ENCODE measurements at regions not wholly inside any gene's neighbourhood (a gene's known extent, or its start where the extent isn't known, plus 50 kb on each side); places are given as distances from the start of the nearest gene placed in this dataset.

- no peak for DNase-seq
Measured at GRCh38 chr3:74346896-74347295, 267.6 kb downstream of the CNTN3 start.

- DNase-seq: no peak
Measured at GRCh38 chr3:74345701-74346100, 268.8 kb downstream of the CNTN3 start.

- DNase-seq: no peak
Measured at GRCh38 chr3:74344865-74345440, 269.5 kb downstream of the CNTN3 start.

GRCh38 chr3:74343391-74343790, 271.1 kb downstream of the CNTN3 start:
- DNase-seq: no peak

GRCh38 chr3:74338998-74339397, 275.5 kb downstream of the CNTN3 start:
- DNase-seq: no peak

- no peak for DNase-seq
Measured at GRCh38 chr3:74332165-74332564, 282.3 kb downstream of the CNTN3 start.

- no peak for DNase-seq
Measured at GRCh38 chr3:74331711-74332110, 282.7 kb downstream of the CNTN3 start.

GRCh38 chr3:74329096-74329495, 285.4 kb downstream of the CNTN3 start:
- no peak for DNase-seq

GRCh38 chr3:74328435-74328834, 286.0 kb downstream of the CNTN3 start:
- no peak for DNase-seq

- no peak for DNase-seq
Measured at GRCh38 chr3:74315291-74315690, 299.2 kb downstream of the CNTN3 start.

- no peak for DNase-seq
Measured at GRCh38 chr3:74314696-74315095, 299.8 kb downstream of the CNTN3 start.

- DNase-seq: no peak
Measured at GRCh38 chr3:74309716-74310115, 304.7 kb downstream of the CNTN3 start.

- no peak for DNase-seq
Measured at GRCh38 chr3:74304424-74304823, 310.0 kb downstream of the CNTN3 start.

- DNase-seq: no peak
Measured at GRCh38 chr3:74303711-74304110, 310.7 kb downstream of the CNTN3 start.

- no peak for DNase-seq
Measured at GRCh38 chr3:74302969-74303368, 311.5 kb downstream of the CNTN3 start.

- no peak for DNase-seq
Measured at GRCh38 chr3:74302281-74302680, 312.2 kb downstream of the CNTN3 start.

GRCh38 chr3:74301056-74301455, 313.4 kb downstream of the CNTN3 start:
- DNase-seq: no peak

GRCh38 chr3:74295479-74295878, 319.0 kb downstream of the CNTN3 start:
- no peak for DNase-seq

- DNase-seq: no peak
Measured at GRCh38 chr3:74288761-74289160, 325.7 kb downstream of the CNTN3 start.

GRCh38 chr3:74287557-74287956, 326.9 kb downstream of the CNTN3 start:
- DNase-seq: no peak

GRCh38 chr3:74282202-74282601, 332.3 kb downstream of the CNTN3 start:
- no peak for DNase-seq

GRCh38 chr3:74281705-74282104, 332.8 kb downstream of the CNTN3 start:
- no peak for DNase-seq

GRCh38 chr3:74273555-74274402, 340.7 kb downstream of the CNTN3 start:
- DNase-seq: no peak

GRCh38 chr3:74273091-74273490, 341.4 kb downstream of the CNTN3 start:
- no peak for DNase-seq

GRCh38 chr3:74271541-74271940, 342.9 kb downstream of the CNTN3 start:
- DNase-seq: no peak

All from activated CD4-positive, alpha-beta T cell treated with anti-CD3 and anti-CD28 coated beads, Interleukin-2, amount 50 U/mL, for 16 hours (primary cell).